ENCODE measurements at regions not wholly inside any gene's neighbourhood (a gene's known extent, or its start where the extent isn't known, plus 50 kb on each side); places are given as distances from the start of the nearest gene placed in this dataset.
"Not testable (repeated sequence)": the region's sequence is repeated elsewhere in the genome, so short reads cannot be mapped to it uniquely, and the experiment has no call there.

DNA sequence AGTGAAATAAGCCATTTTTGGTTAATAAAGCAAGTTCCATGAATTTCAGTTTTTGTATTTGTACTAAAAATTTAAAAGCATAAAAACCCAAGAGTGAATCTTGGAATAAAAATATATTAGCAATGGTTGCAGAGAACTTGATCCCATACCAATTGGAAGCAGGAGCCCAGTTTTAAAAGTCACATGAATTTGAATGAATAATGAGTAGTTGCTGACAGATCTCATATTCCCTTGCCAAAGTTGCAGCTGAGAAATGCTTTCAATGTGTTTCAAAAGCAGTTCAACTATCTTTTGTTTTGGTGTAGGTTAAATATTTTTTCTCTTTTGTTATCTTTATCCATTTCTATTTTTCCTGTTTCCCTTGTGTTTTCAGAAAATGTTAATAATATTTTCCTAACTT, 818.6 kb downstream of the CDH18 start:
- intact Hi-C loops (cut with DNase I) = no loop called here
- no peak for DNase-seq (ENCODE audit: low spot score)

DNA sequence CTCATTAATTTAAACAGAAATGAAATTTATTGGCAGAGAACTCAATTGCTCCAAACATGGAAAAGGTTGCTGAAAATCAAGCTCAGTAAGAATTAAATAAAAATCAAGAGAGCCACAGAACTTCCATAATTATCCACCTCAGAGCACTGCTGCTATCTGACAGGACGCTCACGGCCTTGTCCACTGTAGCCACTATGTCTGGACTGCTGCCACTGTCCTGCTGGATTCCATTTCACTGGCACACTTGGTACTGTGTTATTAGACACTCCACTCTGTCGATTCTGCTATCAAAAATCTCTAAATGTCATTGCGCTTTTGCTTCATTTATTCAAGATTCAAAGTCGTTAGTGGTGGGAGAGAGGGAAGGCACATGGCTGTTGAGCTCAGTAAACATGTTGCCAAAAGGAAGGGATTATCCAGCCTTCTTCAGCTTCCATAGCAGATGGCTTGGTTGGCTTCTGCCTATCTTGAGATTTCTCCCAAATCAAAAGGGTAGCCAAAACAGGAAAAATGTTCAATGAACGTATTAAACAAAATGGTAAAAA, 815.0 kb downstream of the CDH18 start:
- DNase-seq (ENCODE audit: low spot score) = no peak
- intact Hi-C loops (cut with DNase I) = no loop called here

DNA sequence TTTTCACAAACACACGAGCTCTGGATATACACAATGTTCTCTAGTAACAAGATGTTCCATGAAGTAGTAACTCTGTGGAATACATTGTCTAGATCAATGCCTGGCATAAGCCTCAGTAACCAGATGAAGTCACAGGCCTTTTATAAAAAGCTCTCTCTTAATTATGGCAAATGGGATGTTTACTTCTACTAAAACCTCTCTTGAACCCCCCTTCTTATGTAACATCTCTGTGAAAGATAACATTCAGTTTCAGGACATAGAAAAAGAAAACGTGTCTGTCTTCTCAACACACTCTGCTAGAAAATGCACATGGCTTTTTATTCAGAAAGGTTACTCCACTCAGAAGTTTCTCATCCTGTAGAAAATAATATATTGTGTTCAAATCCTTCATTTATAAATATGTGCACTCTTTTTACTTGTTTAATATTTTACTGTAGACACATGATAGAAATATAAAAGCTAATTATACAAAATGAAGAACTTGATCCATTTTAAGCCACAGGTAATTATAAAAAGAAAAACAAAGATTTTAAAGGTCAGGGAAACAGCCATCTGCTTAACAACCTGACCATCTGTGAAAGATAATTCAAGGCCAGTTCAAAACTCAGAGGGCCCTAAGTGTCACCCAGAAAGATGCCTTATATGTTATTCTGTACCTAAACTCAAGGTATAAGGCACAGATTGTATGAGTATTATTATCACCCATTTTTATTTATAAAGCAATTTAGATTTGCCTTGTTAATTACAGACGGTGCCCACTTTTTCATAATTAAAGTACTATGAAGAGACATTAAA, 812.0 kb downstream of the CDH18 start:
- DNase-seq (ENCODE audit: low spot score) = no peak
- intact Hi-C loops (cut with DNase I) = no loop called here

DNA sequence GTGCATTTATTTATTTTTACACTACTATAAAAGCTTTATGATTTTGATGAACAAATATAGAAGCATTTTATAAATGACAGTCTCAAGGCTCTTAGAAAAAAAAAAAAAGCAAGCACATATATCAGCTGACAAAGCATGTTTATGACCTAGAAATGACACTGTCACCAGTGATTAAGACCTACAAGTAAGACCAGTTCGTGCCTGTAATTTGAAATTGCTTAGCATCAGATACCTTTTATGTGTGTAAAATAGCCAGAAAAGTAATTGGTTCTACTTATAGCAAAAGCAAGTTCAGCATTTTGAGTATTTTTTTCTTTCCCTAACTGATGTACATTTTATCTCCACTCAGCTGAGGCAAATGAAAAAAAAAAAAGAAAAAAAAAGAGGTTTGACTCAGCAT, 808.4 kb downstream of the CDH18 start:
- intact Hi-C loops (cut with DNase I) = no loop called here

DNA sequence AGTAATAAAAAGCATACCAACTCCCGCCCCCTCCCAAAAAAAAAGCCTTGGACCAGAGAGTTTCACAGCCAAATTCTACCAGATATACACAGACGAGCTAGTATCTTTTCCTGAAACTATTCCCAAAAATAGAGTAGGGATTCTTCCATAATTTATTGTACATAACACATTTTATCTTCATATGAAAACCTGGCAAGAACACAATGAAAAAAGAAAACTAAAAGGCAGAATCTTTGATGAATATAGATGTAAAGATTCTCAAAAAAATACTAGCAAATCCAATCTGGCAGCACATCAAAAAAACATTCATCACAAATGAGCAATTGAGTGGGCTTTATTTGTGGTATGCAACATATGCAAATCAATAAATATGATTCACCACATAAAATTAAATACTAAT, 798.8 kb downstream of the CDH18 start:
- DNase-seq (ENCODE audit: low spot score) = no peak
- intact Hi-C loops (cut with DNase I) = no loop called here

More for the DNA sequence above, 808.4 kb downstream of the CDH18 start:
- DNase-seq (ENCODE audit: low spot score) = no peak

DNA sequence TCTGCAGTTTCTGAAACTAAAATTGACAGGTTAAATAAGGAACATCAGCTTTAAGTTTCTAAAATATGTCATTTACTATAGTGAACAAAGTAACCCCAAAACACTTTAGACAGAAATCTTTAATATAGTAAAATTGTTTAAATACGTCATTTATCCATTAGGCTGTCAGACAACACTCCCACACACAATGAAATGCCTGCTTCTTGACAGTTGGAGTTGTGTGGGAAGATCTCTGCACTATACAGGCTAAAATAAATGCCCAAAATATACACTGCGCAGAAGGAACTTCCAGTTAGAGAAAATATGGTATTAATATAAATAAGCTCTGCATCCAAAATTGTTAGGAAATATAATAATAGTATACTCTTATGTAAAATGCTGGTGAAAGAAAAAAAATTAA, 794.4 kb downstream of the CDH18 start:
- no peak for DNase-seq (ENCODE audit: low spot score)
- intact Hi-C loops (cut with DNase I) = no loop called here

DNA sequence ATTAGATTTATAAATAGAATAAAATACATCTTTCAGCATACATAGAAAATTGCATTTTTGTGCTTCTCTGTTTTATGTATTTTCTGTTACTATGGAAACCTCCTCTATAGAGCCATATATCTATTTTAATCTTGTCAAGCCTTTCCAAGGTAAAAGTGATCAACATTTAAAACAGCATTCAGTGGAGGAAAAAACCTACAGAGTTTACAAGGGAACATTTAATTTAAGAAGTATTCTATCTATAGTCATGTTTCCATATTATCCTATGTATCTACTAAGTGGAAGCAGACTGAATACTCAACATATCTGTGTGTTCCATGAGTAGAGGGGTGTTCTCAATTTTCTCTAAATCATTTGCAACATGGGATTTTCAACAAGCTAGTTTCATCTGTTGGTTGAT, 791.4 kb downstream of the CDH18 start:
- intact Hi-C loops (cut with DNase I) = no loop called here
- DNase-seq (ENCODE audit: low spot score) = no peak

DNA sequence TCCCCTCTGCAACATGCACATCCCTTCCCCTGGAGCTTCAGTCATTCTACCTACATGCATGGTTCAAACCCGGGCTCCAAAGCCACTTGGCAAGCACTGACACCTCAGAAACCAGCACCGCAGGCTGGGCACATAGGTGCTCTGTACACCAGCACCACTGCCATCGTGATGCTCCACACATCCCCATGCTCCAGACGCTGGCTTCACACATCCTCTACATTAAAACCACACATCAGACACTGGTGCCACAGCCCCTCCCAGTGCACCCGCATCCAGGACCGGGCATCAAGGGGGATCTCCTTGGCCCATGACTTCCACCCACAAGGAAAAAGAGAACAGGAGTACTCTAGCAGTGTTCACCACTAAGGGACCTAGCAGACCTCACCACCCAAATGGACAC, 787.7 kb downstream of the CDH18 start:
- DNase-seq (ENCODE audit: low spot score) = no peak
- intact Hi-C loops (cut with DNase I) = no loop called here

DNA sequence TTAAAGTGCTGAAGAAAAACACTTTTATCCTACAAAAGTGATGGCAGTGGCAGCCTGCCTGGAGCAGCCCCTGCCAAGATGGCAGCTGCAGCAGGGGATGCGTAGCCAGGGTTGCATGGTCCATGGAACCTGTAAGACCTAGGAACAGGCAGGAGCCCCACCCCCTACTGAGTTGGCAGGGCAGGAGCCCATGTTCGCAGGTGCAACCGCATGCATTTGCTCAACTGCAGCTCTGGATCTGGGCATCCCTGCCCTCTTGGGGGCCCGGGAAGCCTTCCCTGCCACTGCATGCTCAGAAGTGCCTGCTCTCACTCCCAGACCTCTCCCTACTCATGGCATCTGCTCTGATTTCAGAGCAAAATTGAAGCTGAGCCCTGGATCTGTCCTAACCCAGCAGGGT, 779.6 kb downstream of the CDH18 start:
- intact Hi-C loops (cut with DNase I) = no loop called here
- DNase-seq (ENCODE audit: low spot score) = no peak

DNA sequence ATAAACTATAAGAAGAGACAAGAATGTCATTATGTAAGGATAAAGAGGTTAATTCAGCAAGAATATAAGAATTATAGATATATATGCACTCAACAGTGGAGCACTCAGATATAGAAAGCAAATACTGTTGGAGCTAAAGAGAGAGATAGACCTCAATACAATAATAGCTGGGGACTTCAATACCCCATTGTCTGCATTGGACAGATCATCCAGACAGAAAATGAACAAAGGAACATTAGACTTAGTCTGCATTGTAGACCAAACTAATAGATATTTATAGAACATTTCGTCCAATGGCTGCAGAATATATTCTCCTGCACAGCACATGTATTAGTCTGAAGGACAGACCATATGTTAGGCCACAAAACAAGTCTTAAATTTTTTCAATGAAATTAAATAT, 777.1 kb downstream of the CDH18 start:
- intact Hi-C loops (cut with DNase I) = no loop called here

DNA sequence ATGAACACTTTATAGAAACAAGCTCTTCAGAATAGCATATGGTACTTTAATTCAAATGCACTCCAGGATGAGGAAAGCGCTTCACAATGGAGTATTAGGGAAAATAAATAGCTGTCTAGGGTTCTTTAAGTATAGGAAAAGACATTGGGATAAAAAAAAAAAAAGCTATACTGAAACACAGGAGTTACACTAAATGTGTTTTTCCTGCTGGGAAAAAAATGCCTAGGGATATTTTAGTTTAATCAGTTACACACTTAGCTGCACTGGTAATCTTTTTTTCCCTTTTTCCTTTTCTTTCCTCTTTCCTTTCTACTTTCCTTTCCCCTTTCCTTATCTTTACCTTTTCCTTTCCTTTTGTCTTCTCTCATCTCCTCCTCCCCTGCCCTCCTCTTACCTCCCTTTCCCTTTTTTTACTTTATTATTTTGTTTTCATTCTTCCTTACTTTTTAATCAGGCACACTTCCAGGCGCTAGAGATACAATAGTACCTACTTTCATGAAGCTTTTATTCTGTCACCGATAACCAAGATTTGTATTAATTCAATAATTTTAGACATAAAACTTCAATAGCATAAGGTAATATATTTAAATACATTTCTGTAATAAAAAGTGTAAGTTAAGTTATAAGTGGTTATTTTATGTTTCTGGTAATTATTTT, 758.7 kb downstream of the CDH18 start:
- intact Hi-C loops (cut with DNase I) = no loop called here
- no peak for DNase-seq (ENCODE audit: low spot score)

More for the DNA sequence above, 777.1 kb downstream of the CDH18 start:
- DNase-seq (ENCODE audit: low spot score) = no peak

DNA sequence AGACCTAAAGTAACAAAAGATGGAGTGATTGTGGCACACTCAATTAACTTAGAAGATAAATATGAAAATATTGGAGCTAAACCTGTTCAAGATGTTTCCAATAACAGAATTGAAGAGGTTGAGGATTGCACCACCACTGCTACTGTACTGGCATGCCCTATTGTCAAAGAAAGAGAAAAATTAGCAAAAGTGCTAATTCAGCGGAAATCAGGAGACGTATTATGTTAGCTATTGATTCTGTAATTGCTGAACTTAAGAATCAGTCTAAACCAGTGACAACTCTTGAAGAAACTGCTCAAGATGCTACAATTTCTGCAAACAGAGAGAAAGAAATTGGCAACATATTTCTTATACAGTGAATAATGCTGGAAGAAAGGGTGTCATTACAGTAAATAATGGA, 754.4 kb downstream of the CDH18 start:
- intact Hi-C loops (cut with DNase I) = no loop called here
- no peak for DNase-seq (ENCODE audit: low spot score)

DNA sequence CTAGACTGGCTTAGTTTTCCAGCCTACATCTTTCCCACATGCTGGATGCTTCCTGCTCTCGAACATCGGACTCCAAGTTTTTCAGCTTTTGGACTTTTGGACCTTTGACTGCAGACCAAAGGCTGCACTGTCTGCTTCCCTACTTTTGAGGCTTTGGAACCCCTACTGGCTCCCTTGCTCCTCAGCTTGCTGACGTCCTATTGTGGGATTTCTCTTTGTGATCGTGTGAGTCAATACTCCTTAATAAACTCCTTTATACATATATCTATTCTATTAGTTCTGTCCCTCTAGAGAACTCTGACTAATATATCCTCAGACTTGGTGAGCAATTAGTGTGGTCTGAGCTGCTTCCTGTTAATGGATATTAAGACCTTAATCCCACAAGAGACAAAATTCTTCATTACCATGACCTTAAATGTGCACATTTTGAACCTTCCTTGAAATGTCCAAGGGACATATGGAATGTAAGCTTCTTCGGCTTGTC, 752.9 kb downstream of the CDH18 start:
- no peak for DNase-seq (ENCODE audit: low spot score)
- intact Hi-C loops (cut with DNase I) = no loop called here

DNA sequence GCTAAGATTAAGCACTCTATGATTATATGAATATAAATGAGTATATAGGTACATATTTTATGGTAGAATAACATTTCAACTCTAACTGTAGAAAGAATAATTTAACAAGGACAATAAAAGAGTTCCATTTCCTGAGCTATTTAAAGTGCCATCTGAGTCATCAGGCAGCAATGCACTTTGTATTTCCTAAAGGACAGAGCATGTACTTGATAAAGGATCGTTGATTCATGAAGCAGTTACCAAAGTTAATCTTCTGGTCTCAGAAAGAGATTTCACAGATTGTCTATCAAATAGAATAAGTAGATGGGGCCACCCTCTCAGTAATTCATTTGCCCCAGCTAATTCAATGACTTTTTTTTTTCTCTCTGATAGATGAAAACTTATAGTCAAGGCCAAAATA, 747.8 kb downstream of the CDH18 start:
- DNase-seq (ENCODE audit: low spot score) = no peak
- intact Hi-C loops (cut with DNase I) = no loop called here

DNA sequence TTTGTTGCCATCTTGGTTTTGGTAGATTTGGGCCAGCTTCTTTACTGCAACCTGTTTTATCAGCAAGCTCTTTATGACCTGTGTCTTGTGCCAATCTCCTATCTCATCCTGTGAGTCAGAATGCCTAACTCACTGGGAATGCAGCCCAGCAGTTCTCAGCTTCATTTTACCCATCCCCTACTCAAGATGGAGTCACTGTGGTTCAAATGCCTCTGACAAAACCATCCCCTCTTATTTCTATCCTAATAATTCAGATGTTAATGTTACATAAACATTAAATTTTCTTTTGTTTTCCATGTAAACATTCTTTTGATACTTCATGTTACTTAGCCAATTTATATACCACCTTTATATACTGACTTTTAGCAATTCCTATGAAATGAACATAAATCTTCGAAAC, 746.3 kb downstream of the CDH18 start:
- intact Hi-C loops (cut with DNase I) = no loop called here
- DNase-seq (ENCODE audit: low spot score) = no peak

DNA sequence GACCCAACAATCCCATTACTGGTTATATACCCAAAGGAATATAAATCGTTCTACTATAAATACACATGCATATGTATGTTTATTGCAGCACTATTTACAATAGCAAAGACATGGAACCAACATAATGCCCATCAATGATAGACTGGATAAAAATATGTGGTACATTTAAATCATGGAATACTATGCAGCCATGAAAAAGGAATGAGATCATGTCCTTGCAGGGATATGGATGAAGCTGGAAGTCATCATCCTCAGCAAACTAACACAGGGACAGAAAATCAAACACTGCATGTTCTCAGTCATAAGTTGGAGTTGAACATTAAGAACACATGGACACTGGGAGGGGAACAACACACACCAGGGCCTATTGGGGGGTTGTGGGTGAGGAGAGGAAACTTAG, 741.8 kb downstream of the CDH18 start:
- intact Hi-C loops (cut with DNase I); DNase-seq (ENCODE audit: low spot score): not testable (repeated sequence)

DNA sequence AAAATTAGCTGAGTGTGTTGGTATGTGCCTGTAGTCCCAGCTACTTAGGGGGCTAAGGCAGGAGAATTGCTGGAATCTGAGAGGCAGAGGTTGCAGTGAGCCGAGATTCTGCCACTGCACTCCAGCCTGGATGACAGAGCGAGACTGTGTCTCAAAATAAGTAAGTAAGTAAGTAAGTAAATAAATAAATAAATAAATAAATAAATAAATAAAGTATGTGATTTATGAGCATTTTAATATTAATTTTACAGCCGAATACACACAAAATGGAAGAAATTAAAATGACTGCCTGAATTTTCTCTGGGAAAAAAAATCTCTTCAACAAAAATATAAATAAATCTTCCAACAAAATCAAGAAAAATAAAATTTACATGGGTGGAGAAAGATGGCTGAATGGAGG, 740.7 kb downstream of the CDH18 start:
- DNase-seq (ENCODE audit: low spot score) = no peak
- intact Hi-C loops (cut with DNase I) = no loop called here

DNA sequence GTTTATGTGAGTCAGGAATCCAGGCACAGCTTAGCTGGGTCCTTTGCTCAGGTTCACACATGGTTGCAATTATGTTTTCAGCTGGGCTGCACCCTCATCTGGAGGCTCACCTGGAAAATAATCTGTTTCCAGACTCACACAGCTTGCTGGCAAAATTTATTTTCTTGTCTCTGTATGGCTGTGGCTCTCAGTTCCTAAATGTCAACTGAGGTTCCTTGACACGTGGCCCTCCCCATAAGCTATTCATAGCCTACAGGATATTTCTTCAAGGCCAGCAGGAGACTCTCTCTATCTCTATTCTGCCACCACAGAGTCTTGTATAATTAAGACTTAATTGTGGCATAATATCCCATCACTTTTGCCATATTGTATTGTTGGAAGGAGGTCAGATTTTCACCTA, 732.0 kb downstream of the CDH18 start:
- no peak for DNase-seq (ENCODE audit: low spot score)
- intact Hi-C loops (cut with DNase I) = no loop called here

DNA sequence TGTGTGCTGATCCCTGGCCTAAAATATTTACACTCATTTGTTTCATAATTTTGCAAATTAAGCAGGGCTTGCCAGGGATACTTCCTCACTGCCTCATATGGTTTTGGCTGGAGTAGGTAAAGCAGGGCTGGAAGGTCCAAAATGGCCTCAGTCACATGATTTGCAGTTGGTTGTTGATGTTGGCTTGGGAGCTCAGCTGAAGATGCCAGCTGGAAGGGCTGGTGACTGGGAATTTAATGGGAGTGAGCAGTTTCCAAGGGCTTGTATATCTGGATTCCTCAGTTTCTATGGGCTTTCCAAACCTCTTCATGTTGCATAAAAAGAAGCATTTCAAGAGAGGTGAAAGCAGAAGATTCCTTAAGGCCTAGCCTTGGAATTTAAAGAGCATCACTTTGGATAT, 729.3 kb downstream of the CDH18 start:
- DNase-seq (ENCODE audit: low spot score) = no peak
- intact Hi-C loops (cut with DNase I) = no loop called here

DNA sequence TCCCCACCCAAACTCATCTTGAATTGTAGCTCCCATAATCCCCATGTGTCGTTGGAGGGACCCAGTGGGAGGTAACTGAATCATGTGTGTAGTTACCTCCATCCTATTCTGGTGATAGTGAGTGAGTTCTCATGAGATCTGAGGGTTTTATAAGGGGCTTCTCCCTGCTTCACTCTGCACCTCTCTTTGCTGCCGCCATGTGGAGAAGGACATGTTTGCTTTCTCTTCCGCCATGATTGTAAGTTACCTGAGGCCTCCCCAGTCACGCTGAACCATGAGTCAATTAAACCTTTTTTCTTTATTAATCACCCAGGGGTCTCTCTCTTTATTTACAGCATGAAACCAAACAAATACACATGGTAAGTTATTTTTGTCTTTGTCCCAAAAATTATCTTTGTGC, 726.1 kb downstream of the CDH18 start:
- no peak for DNase-seq (ENCODE audit: low spot score)
- intact Hi-C loops (cut with DNase I) = no loop called here

DNA sequence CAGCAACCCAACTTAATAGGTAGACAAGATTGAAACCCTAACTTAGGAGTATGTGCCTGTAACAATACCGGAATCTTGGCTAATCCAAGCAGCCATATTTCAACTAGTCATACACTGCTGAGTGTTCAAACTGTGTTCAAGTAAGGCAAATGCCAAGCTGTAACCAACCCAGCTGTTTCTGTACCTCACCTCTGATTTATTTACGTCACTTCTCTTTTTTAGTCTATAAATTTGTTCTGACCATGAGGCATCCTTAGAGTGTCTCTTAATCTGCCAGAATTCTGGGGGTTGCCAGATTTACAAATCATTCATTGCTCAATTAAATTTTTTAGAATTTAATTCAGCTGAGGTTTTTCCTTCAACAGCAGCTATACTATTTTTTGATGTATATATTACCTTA, 723.2 kb downstream of the CDH18 start:
- intact Hi-C loops (cut with DNase I) = no loop called here
- no peak for DNase-seq (ENCODE audit: low spot score)
